H9 (cell line): ENCODE measurements at regions not wholly inside any gene's neighbourhood (a gene's known extent, or its start where the extent isn't known, plus 50 kb on each side); places are given as distances from the start of the nearest gene placed in this dataset.
A peak's percentile ranks its signal among the peaks of the same experiment; 100 is the strongest.

Source experiments
- DNase-seq: peaks from one replicate; pipeline ENCODE4 v3.0.0-alpha.2; 2017
- H2AFZ ChIP-seq: one replicate; pipeline ENCODE4 v1.6.1; 2013; ENCODE audit warnings: mild to moderate bottlenecking, low read length, control low read depth, moderate library complexity
- H2AK5ac ChIP-seq: 2 replicates; pipeline ENCODE4 v1.6.1; 2013; ENCODE audit warnings: low read length, control low read depth, mixed read lengths; ENCODE audit not compliant: insufficient read length
- H2BK120ac ChIP-seq: one replicate; pipeline ENCODE4 v1.6.1; 2013; ENCODE audit warnings: low read depth, mild to moderate bottlenecking, low read length, control low read depth, inconsistent platforms; ENCODE audit not compliant: poor library complexity, severe bottlenecking
- H2BK12ac ChIP-seq: 2 replicates; pipeline ENCODE4 v1.6.1; 2013; ENCODE audit warnings: low read length, control low read depth, mixed read lengths, low read depth; ENCODE audit not compliant: insufficient read length
- H2BK15ac ChIP-seq: 2 replicates; pipeline ENCODE4 v1.6.1; 2013; ENCODE audit warnings: low read depth, low read length, control low read depth
- H2BK20ac ChIP-seq: one replicate; pipeline ENCODE4 v1.6.1; 2013; ENCODE audit warnings: low read depth, mild to moderate bottlenecking, low read length, control low read depth, inconsistent platforms; ENCODE audit not compliant: poor library complexity, severe bottlenecking
- H2BK5ac ChIP-seq: 2 replicates; pipeline ENCODE4 v1.6.1; 2013; ENCODE audit warnings: low read length, control low read depth, mixed read lengths; ENCODE audit not compliant: insufficient read length
- H3K14ac ChIP-seq: 2 replicates; pipeline ENCODE4 v1.6.1; 2013; ENCODE audit warnings: low read length, control low read depth; ENCODE audit not compliant: insufficient read depth
- H3K18ac ChIP-seq: 2 replicates; pipeline ENCODE4 v1.6.1; 2013; ENCODE audit warnings: low read depth, mild to moderate bottlenecking, mixed read lengths, low read length, control low read depth; ENCODE audit not compliant: insufficient read length
- H3K23ac ChIP-seq: 2 replicates; pipeline ENCODE4 v1.6.1; 2013; ENCODE audit warnings: low read length, control low read depth, mixed read lengths, low read depth; ENCODE audit not compliant: insufficient read length
- H3K23me2 ChIP-seq: 2 replicates; pipeline ENCODE4 v1.6.1; 2013; ENCODE audit warnings: low read depth, mild to moderate bottlenecking, mixed read lengths, low read length, control low read depth; ENCODE audit not compliant: insufficient read length, poor library complexity, severe bottlenecking
- H3K27ac ChIP-seq: 2 replicates; pipeline ENCODE4 v1.5.1; 2013; ENCODE audit warnings: low read length, control low read depth, mixed read lengths, low read depth; ENCODE audit not compliant: insufficient read length
- H3K27me3 ChIP-seq: 2 replicates; pipeline ENCODE4 v1.6.1; 2013; ENCODE audit warnings: low read length, control low read depth, inconsistent platforms; ENCODE audit not compliant: insufficient read depth
- H3K4ac ChIP-seq: 2 replicates; pipeline ENCODE4 v1.6.1; 2013; ENCODE audit warnings: low read depth, mild to moderate bottlenecking, control low read depth, inconsistent platforms, low read length, moderate library complexity
- H3K4me1 ChIP-seq: 2 replicates; pipeline ENCODE4 v1.6.1; 2013; ENCODE audit warnings: low read length, control low read depth, inconsistent platforms; ENCODE audit not compliant: insufficient read depth
- H3K4me2 ChIP-seq: 2 replicates; pipeline ENCODE4 v1.6.1; 2013; ENCODE audit warnings: low read length, control low read depth, mixed read lengths; ENCODE audit not compliant: insufficient read length, insufficient read depth
- H3K56ac ChIP-seq: 2 replicates; pipeline ENCODE4 v1.6.1; 2013; ENCODE audit warnings: low read depth, mild to moderate bottlenecking, mixed read lengths, low read length, control low read depth; ENCODE audit not compliant: insufficient read length
- H3K79me1 ChIP-seq: 2 replicates; pipeline ENCODE4 v1.6.1; 2013; ENCODE audit warnings: low read depth, mild to moderate bottlenecking, moderate library complexity, low read length, control low read depth, inconsistent platforms; ENCODE audit not compliant: insufficient read depth, poor library complexity, severe bottlenecking
- H3K79me2 ChIP-seq: 2 replicates; pipeline ENCODE4 v1.6.1; 2013; ENCODE audit warnings: low read length, control low read depth, inconsistent platforms; ENCODE audit not compliant: insufficient read depth
- H3K9ac ChIP-seq: 2 replicates; pipeline ENCODE4 v1.6.1; 2013; ENCODE audit warnings: low read length, control low read depth, mixed read lengths; ENCODE audit not compliant: insufficient read length; ENCODE audit errors: extremely low read depth
- H3K9me3 ChIP-seq: one replicate; pipeline ENCODE4 v1.6.1; 2013; ENCODE audit warnings: low read depth, low read length, inconsistent platforms; ENCODE audit not compliant: control insufficient read depth
- H3T11ph ChIP-seq: one replicate; pipeline ENCODE4 v1.6.1; 2013; ENCODE audit warnings: mild to moderate bottlenecking, low read length, control low read depth, inconsistent platforms
- H4K20me1 ChIP-seq: one replicate; pipeline ENCODE4 v1.6.1; 2013; ENCODE audit not compliant: control insufficient read depth, insufficient read length, insufficient read depth
- H4K5ac ChIP-seq: 2 replicates; pipeline ENCODE4 v1.6.1; 2013; ENCODE audit warnings: low read depth, mild to moderate bottlenecking, mixed read lengths, low read length, control low read depth; ENCODE audit not compliant: insufficient read length
- H4K8ac ChIP-seq: replicated peaks from 2 replicates; pipeline ENCODE4 v1.6.1; 2013; ENCODE audit warnings: low read length, control low read depth, mixed read lengths, low read depth; ENCODE audit not compliant: insufficient read length
- H4K91ac ChIP-seq: 2 replicates; pipeline ENCODE4 v1.6.1; 2013; ENCODE audit warnings: low read depth, mild to moderate bottlenecking, moderate library complexity, mixed read lengths, low read length, control low read depth; ENCODE audit not compliant: insufficient read length
- H3K27ac Mint-ChIP-seq, 3 experiments: 2 replicates in 2 of 3; 3 replicates in 1 of 3; pipeline ENCODE4 v1.8.0; 2020 to 2021; ENCODE audit warnings: mixed read lengths in 3 of 3, mild to moderate bottlenecking in 1 of 3, moderate library complexity in 1 of 3
- H3K27me3 Mint-ChIP-seq: 2 replicates; pipeline ENCODE4 v1.8.0; 2021; ENCODE audit warnings: low read depth, mild to moderate bottlenecking, moderate library complexity, mixed read lengths
- H3K36me3 Mint-ChIP-seq, 3 experiments: 2 replicates in 2 of 3; 3 replicates in 1 of 3; pipeline ENCODE4 v1.8.0; 2020 to 2021; ENCODE audit warnings: low read depth in 3 of 3, mixed read lengths in 3 of 3; ENCODE audit not compliant: insufficient read depth in 1 of 3
- H3K4me1 Mint-ChIP-seq, 2 experiments: 2 replicates each; pipeline ENCODE4 v1.8.0; 2020; ENCODE audit warnings: mixed read lengths in 2 of 2
- H3K4me3 Mint-ChIP-seq, 2 experiments: 2 replicates in 1 of 2; 3 replicates in 1 of 2; pipeline ENCODE4 v1.8.0; 2020 to 2021; ENCODE audit warnings: mild to moderate bottlenecking in 2 of 2, mixed read lengths in 2 of 2, moderate library complexity in 1 of 2
- H3K9me3 Mint-ChIP-seq, 2 experiments: 2 replicates in 1 of 2; 3 replicates in 1 of 2; pipeline ENCODE4 v1.8.0; 2020; ENCODE audit warnings: mild to moderate bottlenecking in 2 of 2, mixed read lengths in 2 of 2, moderate library complexity in 1 of 2
- WGBS: extraction: QIAGEN DNeasy Blood & Tissue Kit; methylation state at CpG from one replicate; pipeline ENCODE4 v1.1.7; 2013; ENCODE audit warnings: missing lambda C conversion rate, low lambda C conversion rate, mixed read lengths; ENCODE audit not compliant: insufficient read length; ENCODE audit errors: extremely low coverage; 5-methylcytosine and 5-hydroxymethylcytosine counted together
- TF ChIP-seq, protein P1 (sequence below): fragments of 200-600 bp; sonication (generic); conservative IDR thresholded peaks from 3 replicates; pipeline ENCODE4 v1.8.0; 2021; ENCODE audit warnings: antibody characterized with exemption, mild to moderate bottlenecking

DNA sequence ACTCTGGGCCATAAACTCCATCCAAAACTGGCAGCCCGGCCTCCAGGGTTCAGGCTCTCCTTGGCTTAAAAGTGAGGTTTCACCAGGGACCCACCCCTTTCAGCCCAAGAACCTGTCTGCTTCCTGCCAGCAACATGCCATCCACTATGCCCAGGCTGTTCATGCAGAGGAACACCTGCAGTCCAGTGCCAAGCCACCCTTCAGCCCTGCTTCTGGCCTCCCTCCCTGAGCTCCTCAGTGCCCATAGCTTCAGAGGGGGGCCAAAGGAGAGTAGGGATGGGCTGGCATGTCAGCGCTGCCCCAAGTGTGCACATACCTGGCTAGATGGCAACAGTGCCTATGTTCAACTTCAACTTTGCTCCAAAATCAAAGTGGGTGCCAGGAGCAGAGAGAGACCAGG is 166.9 kb upstream of the MRPS30 start:
- H4K5ac ChIP-seq: no peak overlapping the region
- no peak overlapping the region for H2BK15ac ChIP-seq
- H2BK12ac ChIP-seq: no peak overlapping the region
- no peaks in the 10 kb centered on the region for H3K79me2 ChIP-seq
- Mint-ChIP-seq H3K27ac (peak overlapping the region in 1 of 3 experiments; percentile 62; a peak in 1 of 7 replicates), H3K4me3 (no peak overlapping the region), H3K27me3 (no peaks in the 10 kb centered on the region), H3K9me3 (0 out of 5 replicates have a peak, but pooled peaks cover 0 to 3% of the 10 kb centered on the region in 2 experiments), H3K36me3 (peaks cover 0 to 2% (median 0%) of the 10 kb centered on the region in 3 experiments; a peak in 1 of 7 replicates), H3K4me1 (peaks cover 4 to 6% of the 10 kb centered on the region in 2 experiments; a peak in 3 of 4 replicates)
- no peak overlapping the region for H3K9ac ChIP-seq
- no peak overlapping the region for H3K27ac ChIP-seq
- H3K9me3 ChIP-seq: no peaks in the 10 kb centered on the region
- no peak overlapping the region for H3K56ac ChIP-seq
- H2BK120ac ChIP-seq: no peak overlapping the region
- no peaks in the 10 kb centered on the region for H3K23me2 ChIP-seq
- H3K4me2 ChIP-seq: no peak overlapping the region
- H2AK5ac ChIP-seq: no peak overlapping the region
- no peak overlapping the region for H2BK5ac ChIP-seq
- no peak overlapping the region for H4K8ac ChIP-seq
- H3K4ac ChIP-seq: no peak overlapping the region
- no peaks in the 10 kb centered on the region for H3K79me1 ChIP-seq
- no peaks in the 10 kb centered on the region for H3K27me3 ChIP-seq
- H3K23ac ChIP-seq: no peak overlapping the region
- WGBS: no CpG with 5 or more reads among the region's 2 CpGs
- no peaks in the 10 kb centered on the region for H3K4me1 ChIP-seq
- TF ChIP-seq, protein P1, sequence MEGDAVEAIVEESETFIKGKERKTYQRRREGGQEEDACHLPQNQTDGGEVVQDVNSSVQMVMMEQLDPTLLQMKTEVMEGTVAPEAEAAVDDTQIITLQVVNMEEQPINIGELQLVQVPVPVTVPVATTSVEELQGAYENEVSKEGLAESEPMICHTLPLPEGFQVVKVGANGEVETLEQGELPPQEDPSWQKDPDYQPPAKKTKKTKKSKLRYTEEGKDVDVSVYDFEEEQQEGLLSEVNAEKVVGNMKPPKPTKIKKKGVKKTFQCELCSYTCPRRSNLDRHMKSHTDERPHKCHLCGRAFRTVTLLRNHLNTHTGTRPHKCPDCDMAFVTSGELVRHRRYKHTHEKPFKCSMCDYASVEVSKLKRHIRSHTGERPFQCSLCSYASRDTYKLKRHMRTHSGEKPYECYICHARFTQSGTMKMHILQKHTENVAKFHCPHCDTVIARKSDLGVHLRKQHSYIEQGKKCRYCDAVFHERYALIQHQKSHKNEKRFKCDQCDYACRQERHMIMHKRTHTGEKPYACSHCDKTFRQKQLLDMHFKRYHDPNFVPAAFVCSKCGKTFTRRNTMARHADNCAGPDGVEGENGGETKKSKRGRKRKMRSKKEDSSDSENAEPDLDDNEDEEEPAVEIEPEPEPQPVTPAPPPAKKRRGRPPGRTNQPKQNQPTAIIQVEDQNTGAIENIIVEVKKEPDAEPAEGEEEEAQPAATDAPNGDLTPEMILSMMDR: no peak
- no peak overlapping the region for H2AFZ ChIP-seq
- no peak overlapping the region for H3K14ac ChIP-seq
- H4K91ac ChIP-seq: no peak overlapping the region
- no peaks in the 10 kb centered on the region for H4K20me1 ChIP-seq
- no peak overlapping the region for H2BK20ac ChIP-seq
- H3K18ac ChIP-seq: no peak overlapping the region
- no peak overlapping the region for H3T11ph ChIP-seq
- DNase-seq: no peak
